ENCODE measurements at regions not wholly inside any gene's neighbourhood (a gene's known extent, or its start where the extent isn't known, plus 50 kb on each side); places are given as distances from the start of the nearest gene placed in this dataset.
"Not testable (repeated sequence)": the region's sequence is repeated elsewhere in the genome, so short reads cannot be mapped to it uniquely, and the experiment has no call there.

DNA sequence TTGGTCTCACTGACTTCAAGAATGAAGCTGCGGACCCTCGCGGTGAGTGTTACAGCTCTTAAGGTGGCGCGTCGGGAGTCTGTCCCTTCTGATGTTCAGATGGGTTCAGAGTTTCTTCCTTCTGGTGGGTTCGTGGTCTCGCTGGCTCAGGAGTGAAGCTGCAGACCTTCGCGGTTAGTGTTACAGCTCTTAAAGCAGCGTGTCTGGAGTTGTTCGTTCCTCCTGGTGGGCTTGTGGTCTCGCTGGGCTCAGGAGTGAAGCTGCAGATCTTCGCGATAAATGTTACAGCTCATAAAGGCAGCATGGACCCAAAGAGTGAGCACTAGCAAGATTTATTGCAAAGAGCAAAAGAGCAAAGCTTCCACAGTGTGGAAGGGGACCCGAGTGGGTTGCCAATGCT lies 119.1 kb upstream of the TOP1 start:
- TF ChIP-seq POLR2AphosphoS5 (IDR thresholded peaks at IDR 0.05; ENCODE audit: insufficient read depth, low read depth, low read length); JUN (IDR thresholded peaks at IDR 0.05; ENCODE audit: borderline replicate concordance, insufficient read depth, insufficient read length, low read depth); POLR2A (IDR thresholded peaks at IDR 0.05; ENCODE audit: low read depth, low read length); EZH2 (IDR thresholded peaks at IDR 0.05; ENCODE audit: borderline replicate concordance, low read depth, low read length, severe bottlenecking): not testable (repeated sequence)
- TF ChIP-seq, protein P1, sequence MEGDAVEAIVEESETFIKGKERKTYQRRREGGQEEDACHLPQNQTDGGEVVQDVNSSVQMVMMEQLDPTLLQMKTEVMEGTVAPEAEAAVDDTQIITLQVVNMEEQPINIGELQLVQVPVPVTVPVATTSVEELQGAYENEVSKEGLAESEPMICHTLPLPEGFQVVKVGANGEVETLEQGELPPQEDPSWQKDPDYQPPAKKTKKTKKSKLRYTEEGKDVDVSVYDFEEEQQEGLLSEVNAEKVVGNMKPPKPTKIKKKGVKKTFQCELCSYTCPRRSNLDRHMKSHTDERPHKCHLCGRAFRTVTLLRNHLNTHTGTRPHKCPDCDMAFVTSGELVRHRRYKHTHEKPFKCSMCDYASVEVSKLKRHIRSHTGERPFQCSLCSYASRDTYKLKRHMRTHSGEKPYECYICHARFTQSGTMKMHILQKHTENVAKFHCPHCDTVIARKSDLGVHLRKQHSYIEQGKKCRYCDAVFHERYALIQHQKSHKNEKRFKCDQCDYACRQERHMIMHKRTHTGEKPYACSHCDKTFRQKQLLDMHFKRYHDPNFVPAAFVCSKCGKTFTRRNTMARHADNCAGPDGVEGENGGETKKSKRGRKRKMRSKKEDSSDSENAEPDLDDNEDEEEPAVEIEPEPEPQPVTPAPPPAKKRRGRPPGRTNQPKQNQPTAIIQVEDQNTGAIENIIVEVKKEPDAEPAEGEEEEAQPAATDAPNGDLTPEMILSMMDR (IDR thresholded peaks at IDR 0.05; ENCODE audit: extremely low read depth in 1 of 2, insufficient read depth in 1 of 2, low read depth in 1 of 2, low read length in 2 of 2), result not testable (repeated sequence)
